Head of caudate nucleus (tissue), 42 donors: ENCODE measurements at regions not wholly inside any gene's neighbourhood (a gene's known extent, or its start where the extent isn't known, plus 50 kb on each side); places are given as distances from the start of the nearest gene placed in this dataset.
A peak's percentile ranks its signal among the peaks of the same experiment; 100 is the strongest.

Experiments
- DNase-seq, 42 donors: peaks; one replicate each; pipeline versions ENCODE4 v3.0.0 to v3.0.0-alpha.2; 2020 to 2021; ENCODE audit warnings: mixed read lengths in 7 of 42
- intact Hi-C: fragments of 100-400 bp; cut with DNase I; formaldehyde crosslinking; loops from one replicate; pipeline ENCODE4 v1.15.0; 2022

DNA sequence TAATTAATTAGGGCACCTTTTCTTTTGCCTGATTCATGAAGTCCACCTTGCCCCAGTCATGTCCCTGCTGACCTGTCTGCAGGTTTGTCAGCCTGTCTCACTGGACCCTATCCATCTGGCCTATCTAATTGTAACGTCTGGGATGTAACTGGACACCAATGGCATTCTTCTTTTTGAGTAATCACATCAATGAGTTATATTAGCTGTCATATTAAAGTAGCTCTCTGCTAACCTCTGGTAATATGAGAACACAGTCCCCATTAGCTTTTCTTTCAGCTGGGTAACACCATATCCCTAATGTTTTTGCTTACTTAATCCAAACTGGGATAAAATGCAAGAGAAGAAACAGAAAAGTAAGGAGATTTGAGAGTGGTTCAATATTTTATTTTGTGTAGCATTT, 166.2 kb upstream of the VEPH1 start:
- DNase-seq: no peak

DNA sequence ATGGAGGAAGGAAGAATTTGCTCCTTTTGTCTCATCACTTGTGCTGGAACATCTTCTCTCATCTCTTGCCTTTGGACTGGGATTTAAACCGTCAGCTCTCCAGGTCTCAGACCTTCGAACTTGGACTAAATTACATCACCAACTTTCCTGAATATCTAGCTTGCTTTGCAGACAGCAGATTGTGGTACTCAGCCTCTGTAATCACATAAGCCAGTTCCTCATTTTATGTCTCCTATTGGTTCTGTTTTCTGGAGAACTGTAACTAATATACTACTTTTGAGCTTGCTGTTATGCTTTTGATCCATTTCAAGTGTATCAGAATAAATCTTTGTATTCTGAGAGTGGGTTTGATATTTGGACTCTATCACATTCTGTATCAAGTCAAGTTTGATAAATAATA, 164.3 kb upstream of the VEPH1 start:
- DNase-seq: no peak
- intact Hi-C loops: no loop called here

More for the DNA sequence above, 166.2 kb upstream of the VEPH1 start:
- intact Hi-C loops: no loop called here

DNA sequence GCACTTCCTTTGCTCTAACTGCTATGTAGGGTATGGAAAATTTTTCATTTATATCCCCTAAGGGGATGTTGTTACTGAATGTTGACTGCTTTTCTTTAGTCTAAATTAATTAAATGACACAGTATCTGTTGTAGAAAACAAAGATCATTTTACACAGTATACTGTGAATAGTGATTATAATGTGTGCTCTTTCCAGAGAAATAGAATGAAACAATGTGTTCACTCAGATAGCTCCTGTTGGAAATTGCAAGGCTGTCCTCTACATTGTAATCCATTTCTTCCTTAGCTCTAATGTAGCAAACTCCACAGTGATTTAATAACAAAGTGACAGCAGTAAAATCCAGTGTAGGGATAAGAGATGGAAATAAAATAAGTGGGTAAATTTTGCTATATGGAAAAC, 159.0 kb upstream of the VEPH1 start:
- intact Hi-C loops: no loop called here
- no peak for DNase-seq

DNA sequence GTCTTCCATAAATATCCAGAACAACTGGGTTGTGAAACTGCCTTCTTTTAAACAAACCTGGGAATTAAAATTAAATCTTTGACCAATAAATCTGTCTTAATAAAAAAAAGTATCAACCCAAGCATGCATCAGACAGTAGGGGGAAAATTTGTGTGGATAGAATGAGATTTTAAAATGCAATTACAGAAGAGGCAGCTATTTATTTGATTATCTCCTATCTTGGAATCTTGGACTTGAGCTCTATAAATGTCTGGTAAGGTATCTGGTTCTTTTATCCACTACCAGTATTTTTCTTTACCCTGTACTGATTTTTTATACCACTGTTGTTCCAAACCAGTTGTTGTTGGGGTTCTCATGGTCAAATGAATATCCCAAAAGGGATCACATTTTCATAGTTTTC, 157.6 kb upstream of the VEPH1 start:
- DNase-seq: no peak
- intact Hi-C loops: no loop called here

GRCh38 chr3:157652366-157652765, 149.2 kb upstream of the VEPH1 start:
- intact Hi-C loops: no loop called here
- no peak for DNase-seq

GRCh38 chr3:157650699-157651098, 147.5 kb upstream of the VEPH1 start:
- no peak for DNase-seq
- intact Hi-C loops: no loop called here

GRCh38 chr3:157650172-157650571, 147.0 kb upstream of the VEPH1 start:
- no peak for DNase-seq
- intact Hi-C loops: no loop called here

- intact Hi-C loops: no loop called here
- DNase-seq: no peak
These were observed 146.3 kb upstream of the VEPH1 start for GRCh38 chr3:157649511-157649910.

GRCh38 chr3:157647820-157648219, 144.6 kb upstream of the VEPH1 start:
- intact Hi-C loops: no loop called here

DNA sequence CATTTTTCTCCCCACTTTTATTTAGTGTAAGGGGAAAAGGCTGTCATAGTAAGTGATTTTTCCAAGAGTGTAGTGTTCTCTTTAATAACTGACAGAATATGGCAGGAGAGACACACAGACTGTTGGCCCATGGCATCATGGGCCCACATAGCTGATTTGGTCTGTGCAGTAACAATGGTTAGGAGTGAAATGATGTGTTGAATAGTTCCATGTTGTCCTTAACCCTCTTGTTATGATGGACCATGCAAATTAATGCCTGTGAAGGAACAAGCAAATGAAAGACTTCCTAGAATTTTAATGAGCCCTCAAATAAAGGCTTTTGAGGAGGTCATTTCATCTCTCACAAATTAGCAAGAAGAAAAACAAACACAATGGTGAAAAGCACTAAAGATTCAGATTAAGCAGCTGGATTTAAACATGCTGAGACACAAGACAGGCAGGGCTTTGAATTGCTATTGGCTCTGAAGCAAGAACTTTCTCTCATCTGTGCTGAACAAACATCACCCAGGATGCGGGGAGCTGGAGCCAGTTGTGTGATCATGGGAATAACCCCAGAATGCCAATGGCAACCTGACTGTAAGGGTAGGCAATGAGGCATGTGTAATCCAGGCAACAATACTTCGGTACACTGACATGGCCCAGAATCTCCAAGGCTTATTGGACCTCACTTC, 136.7 kb upstream of the VEPH1 start:
- intact Hi-C loops: no loop called here
- DNase-seq: peak in 5 of 42 donors; percentile 8 to 23 (median 21)

More at GRCh38 chr3:157647820-157648219, 144.6 kb upstream of the VEPH1 start:
- DNase-seq: no peak

- intact Hi-C loops: no loop called here
- no peak for DNase-seq
These were observed 134.7 kb upstream of the VEPH1 start for GRCh38 chr3:157637866-157638265.

- intact Hi-C loops: no loop called here
- DNase-seq: no peak
These were observed 130.0 kb upstream of the VEPH1 start for GRCh38 chr3:157633241-157633640.

DNA sequence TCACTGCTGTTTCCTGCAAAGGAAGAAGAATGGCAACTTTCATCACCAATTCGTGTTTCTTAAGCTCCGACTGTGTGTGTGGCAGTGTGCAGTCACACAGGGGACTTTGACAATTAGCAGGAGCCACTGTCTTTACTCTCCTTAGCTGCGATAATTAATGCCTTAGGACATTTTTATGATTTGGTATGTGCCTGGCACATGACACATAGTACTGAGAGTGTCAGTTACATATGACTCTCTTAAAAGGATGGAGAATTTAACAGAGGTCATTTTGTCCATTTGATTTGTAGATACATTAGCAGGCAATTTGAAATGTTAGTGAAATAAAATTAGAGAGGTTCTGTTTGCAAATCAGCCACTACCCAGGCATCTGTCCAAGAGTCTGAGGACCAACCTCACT, 128.9 kb upstream of the VEPH1 start:
- intact Hi-C loops: no loop called here
- no peak for DNase-seq

DNA sequence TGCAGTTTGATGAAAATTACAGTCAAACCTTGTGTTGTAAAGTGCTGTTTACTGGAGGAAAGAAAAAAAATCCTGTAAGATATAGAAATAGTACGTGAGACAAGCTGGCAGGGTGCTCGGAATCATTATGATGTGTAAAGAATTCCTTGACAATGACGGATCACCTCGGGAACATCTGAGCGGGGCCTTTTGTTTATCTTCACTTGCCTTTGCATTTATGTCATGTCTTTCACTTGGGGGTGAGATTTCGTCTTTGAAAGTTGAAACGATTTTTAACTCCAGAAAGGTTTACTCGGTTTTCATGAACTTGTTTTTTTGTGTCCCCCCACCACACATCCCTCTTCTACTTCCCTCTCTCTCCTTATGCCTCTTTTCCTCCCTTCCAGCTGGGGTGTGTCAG, 128.3 kb upstream of the VEPH1 start:
- no peak for DNase-seq
- intact Hi-C loops: no loop called here

DNA sequence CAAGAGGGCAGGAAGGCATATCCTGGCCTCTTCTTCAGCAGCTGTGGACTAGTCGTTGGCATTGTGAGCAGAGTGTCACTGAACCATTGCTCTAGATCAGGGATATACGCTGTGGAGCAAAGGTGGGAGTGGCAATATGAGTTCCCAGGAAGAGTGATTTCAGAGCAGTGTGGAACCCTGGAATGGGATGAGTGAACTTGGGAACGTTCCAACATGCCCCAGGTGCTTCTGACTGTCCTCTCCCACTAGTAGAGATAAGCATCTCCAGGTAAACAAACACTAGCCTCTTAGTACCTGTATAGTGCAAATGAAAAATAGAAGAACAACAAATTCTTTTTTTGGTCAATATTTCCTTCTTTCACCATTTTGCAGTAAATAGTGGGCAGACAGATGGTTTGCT, 123.6 kb upstream of the VEPH1 start:
- no peak for DNase-seq
- intact Hi-C loops: no loop called here

DNA sequence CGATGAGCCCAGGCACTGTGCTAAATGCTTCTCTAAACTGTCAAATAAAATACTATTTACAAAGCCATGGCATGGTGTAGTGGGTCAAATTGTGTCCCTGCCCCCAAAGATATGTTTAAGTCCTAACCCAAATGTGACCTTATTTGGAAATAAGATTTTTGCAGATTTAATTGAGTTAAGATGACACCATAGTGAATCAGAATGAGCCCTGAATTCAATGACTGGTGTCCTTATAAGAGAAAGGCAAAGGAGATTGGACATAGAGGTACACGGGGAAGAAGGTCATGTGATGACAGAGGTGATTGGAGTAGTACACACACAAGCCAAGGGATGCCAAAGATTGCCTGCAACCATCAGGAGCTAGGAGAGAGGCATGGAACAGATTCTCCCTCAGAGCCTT, 121.6 kb upstream of the VEPH1 start:
- no peak for DNase-seq
- intact Hi-C loops: no loop called here

GRCh38 chr3:157618886-157619285, 115.7 kb upstream of the VEPH1 start:
- DNase-seq: no peak
- intact Hi-C loops: loop anchor here (5.0 kb wide), 1 partner anchor 813 kb away; no protein-coding TSS in a partner anchor

DNA sequence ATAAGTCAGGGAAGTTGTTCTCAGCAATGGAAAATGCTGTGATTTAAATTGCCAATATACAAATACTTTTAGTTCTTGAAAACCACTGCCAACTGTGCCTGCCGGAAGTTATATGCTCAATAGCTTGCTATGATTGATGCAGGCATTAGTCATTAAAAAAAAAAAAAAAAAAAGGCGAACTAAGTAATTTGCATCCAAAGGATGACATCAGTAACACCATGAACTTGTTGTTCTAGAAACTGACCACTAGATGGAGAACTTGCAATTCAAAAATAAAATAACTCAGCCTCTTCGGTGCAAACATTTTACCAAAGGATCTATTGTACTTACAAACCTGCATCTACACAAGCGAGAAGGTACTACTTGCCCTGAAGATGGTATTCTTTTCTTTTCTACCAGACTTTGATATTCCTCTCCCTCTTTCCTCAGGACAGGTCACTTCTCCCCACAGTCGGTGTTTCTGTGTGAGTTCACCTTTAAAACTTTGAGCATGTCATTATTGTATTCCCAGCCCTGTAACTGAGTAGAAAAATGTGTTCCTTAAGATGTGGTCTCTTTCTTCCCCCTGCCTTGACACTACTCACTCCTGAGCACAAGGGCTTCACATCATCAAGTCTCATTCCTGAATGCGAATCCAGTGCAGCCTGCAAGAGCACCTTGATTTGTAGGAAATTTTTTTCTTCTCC, 115.0 kb upstream of the VEPH1 start:
- intact Hi-C loops: loop anchor here (5.0 kb wide), 1 partner anchor 814 kb away; no protein-coding TSS in a partner anchor
- DNase-seq: peak in 2 of 42 donors; percentile 40 to 64

GRCh38 chr3:157614896-157615295, 111.7 kb upstream of the VEPH1 start:
- intact Hi-C loops: loop anchor here (5.0 kb wide), 1 partner anchor 817 kb away; no protein-coding TSS in a partner anchor

DNA sequence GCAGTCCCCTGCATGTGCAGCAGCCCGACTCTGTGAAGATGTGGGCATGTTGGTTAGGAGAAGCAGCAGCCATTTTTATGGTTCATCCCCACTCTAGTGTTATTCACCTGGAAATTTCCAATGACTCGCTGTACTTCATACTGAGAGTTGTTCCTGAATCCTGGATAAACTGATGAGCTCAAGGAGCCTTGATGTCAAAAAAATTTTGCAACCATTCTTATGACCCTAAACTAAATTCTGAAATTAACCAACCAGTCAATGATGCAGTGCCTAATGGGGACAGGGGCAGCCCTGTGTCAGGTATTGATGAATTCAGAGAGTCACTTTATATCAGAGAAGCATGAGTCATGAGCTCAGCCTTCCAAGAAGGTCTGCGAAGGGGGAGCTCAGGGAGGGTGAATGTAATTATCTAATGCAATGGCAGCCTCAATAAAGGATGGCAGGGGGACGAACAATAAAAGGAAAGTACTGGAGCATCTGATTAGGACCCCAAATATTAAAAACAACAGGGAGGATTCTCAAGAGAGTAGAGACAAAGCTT, 108.4 kb upstream of the VEPH1 start:
- intact Hi-C loops: no loop called here
- DNase-seq: no peak

More at GRCh38 chr3:157614896-157615295, 111.7 kb upstream of the VEPH1 start:
- no peak for DNase-seq
